Upper lobe of left lung (tissue), 6 donors: ENCODE measurements at regions not wholly inside any gene's neighbourhood (a gene's known extent, or its start where the extent isn't known, plus 50 kb on each side); places are given as distances from the start of the nearest gene placed in this dataset.
A peak's percentile ranks its signal among the peaks of the same experiment; 100 is the strongest.
"Not testable (repeated sequence)": the region's sequence is repeated elsewhere in the genome, so short reads cannot be mapped to it uniquely, and the experiment has no call there.

Experiments
- ATAC-seq, 2 donors: fragments of 200-7000 bp; cut with Tn5 transposase; one replicate each; pipeline ENCODE4 v1.9.1; 2022; ENCODE audit warnings: mild to moderate bottlenecking in 2 of 2, moderate library complexity in 2 of 2; ENCODE audit not compliant: low FRiP score in 2 of 2
- DNase-seq, 2 donors: peaks; one replicate each; pipeline ENCODE4 v3.0.0-alpha.2; 2019 to 2020
- H3K27ac ChIP-seq, 4 donors: fragments of 200-600 bp; sonication (generic); one replicate each; pipeline ENCODE4 v1.5.1; 2016 to 2019
- H3K27me3 ChIP-seq, 4 donors: fragments of 200-600 bp; sonication (generic); one replicate each; pipeline ENCODE4 v1.5.1; 2017 to 2019
- H3K36me3 ChIP-seq, 4 donors: fragments of 200-600 bp; sonication (generic); one replicate each; pipeline ENCODE4 v1.5.1; 2016 to 2019
- H3K4me1 ChIP-seq, 4 donors: fragments of 200-600 bp; sonication (generic); one replicate each; pipeline ENCODE4 v1.5.1; 2018 to 2019
- H3K4me3 ChIP-seq, 4 donors: fragments of 200-600 bp; sonication (generic); one replicate each; pipeline ENCODE4 v1.5.1; 2017 to 2019; ENCODE audit warnings: mild to moderate bottlenecking in 2 of 4, moderate library complexity in 1 of 4
- H3K9me3 ChIP-seq, 4 donors: fragments of 200-600 bp; sonication (generic); one replicate each; pipeline ENCODE4 v1.5.1; 2018 to 2019
- EP300 ChIP-seq, 4 donors: sonication (generic); formaldehyde crosslinking; IDR thresholded peaks; one replicate each; pipeline ENCODE4 v1.5.1; 2017; ENCODE audit warnings: antibody characterized with exemption in 4 of 4, control low read depth in 2 of 4
- POLR2A ChIP-seq, 4 donors: fragments of 450-650 bp; IDR thresholded peaks; one replicate each; pipeline ENCODE4 v1.5.1; 2016 to 2017; ENCODE audit warnings: antibody characterized with exemption in 4 of 4, mild to moderate bottlenecking in 2 of 4
- POLR2AphosphoS5 ChIP-seq, 2 donors: sonication (generic); formaldehyde crosslinking; IDR thresholded peaks; one replicate each; pipeline ENCODE4 v1.5.1; 2017; ENCODE audit warnings: antibody characterized with exemption in 2 of 2
- WGBS, 2 donors: methylation state at CpG; one replicate each; pipeline ENCODE4 v1.1.5; 2017 to 2018; 5-methylcytosine and 5-hydroxymethylcytosine counted together
- TF ChIP-seq, protein P1 (sequence below), 6 experiments: fragments of 450-650 bp in 4 of 6; fragments of 200-600 bp in 2 of 6; sonication (generic) in 2 of 6; IDR thresholded peaks; one replicate each; pipeline ENCODE4 v1.5.1; 2016 to 2019; ENCODE audit warnings: antibody characterized with exemption in 6 of 6
- donor health status: DM: no; HTN: no; CAD: no; lungs with moderate emphysema.
- donor health status: DM: no; HTN: yes; CAD: no; lungs with severe emphysema.

DNA sequence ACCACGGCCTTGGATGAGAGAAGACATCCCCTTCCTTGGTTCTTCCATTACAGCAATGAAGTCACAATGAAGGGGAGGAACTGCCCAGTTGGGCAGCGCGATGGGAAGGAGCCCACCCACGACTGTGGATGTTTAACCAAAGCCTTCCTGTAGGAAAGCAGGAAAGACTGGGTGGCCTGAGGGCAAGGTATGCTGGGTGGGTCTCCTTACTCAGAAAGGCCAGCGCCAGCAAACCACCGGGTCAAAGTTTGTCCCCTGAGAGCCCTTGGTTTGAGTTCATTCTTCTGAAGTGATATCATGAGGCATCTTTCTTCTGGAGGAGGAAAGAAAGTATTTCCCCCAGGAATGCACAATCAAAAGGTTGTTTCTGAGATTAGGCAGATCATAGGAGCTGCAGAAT, 105.2 kb downstream of the C16orf95 start:
- no peak for TF ChIP-seq POLR2AphosphoS5 (IDR thresholded peaks at IDR 0.05)
- Histone ChIP-seq H3K27ac (no peak overlapping the region), H3K27me3 (no peaks in the 10 kb centered on the region), H3K4me1 (no peaks in the 10 kb centered on the region), H3K9me3 (no peaks in the 10 kb centered on the region), H3K4me3 (no peak overlapping the region), H3K36me3 (no peaks in the 10 kb centered on the region)
- WGBS, 2 donors: 68 to 86% methylated on average over 6 of the region's 6 CpGs
- DNase-seq: no peak
- ATAC-seq: no peak

- 89 to 94% methylated on average over 6 of the region's 6 CpGs for WGBS, 2 donors
- H3K9me3 ChIP-seq: no peaks in the 10 kb centered on the region
- TF ChIP-seq, protein P1, sequence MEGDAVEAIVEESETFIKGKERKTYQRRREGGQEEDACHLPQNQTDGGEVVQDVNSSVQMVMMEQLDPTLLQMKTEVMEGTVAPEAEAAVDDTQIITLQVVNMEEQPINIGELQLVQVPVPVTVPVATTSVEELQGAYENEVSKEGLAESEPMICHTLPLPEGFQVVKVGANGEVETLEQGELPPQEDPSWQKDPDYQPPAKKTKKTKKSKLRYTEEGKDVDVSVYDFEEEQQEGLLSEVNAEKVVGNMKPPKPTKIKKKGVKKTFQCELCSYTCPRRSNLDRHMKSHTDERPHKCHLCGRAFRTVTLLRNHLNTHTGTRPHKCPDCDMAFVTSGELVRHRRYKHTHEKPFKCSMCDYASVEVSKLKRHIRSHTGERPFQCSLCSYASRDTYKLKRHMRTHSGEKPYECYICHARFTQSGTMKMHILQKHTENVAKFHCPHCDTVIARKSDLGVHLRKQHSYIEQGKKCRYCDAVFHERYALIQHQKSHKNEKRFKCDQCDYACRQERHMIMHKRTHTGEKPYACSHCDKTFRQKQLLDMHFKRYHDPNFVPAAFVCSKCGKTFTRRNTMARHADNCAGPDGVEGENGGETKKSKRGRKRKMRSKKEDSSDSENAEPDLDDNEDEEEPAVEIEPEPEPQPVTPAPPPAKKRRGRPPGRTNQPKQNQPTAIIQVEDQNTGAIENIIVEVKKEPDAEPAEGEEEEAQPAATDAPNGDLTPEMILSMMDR (IDR thresholded peaks at IDR 0.05): no peak
- TF ChIP-seq POLR2A (IDR thresholded peaks at IDR 0.05): no peak
- TF ChIP-seq EP300 (IDR thresholded peaks at IDR 0.05): no peak
- TF ChIP-seq POLR2AphosphoS5 (IDR thresholded peaks at IDR 0.05): no peak
- H3K36me3 ChIP-seq: no peaks in the 10 kb centered on the region
- ATAC-seq (no peak), DNase-seq (no peak)
- no peak overlapping the region for H3K4me3 ChIP-seq
- H3K4me1 ChIP-seq: no peaks in the 10 kb centered on the region
- H3K27me3 ChIP-seq: no peaks in the 10 kb centered on the region
- no peak overlapping the region for H3K27ac ChIP-seq
Measured at GRCh38 chr16:87213536-87213935, 103.7 kb downstream of the C16orf95 start.

GRCh38 chr16:87216148-87216840, 100.9 kb downstream of the C16orf95 start:
- Histone ChIP-seq H3K27me3 (no peaks in the 10 kb centered on the region), H3K27ac (peak overlapping the region in 1 of 4 donors; percentile 10), H3K9me3 (no peaks in the 10 kb centered on the region), H3K36me3 (no peaks in the 10 kb centered on the region), H3K4me1 (no peaks in the 10 kb centered on the region), H3K4me3 (peak overlapping the region in 3 of 4 donors; percentile 19 to 34 (median 22))
- ATAC-seq: peak in 1 of 2 donors; percentile 43
- 61 to 72% methylated on average over 20 to 35 of the region's 35 CpGs for WGBS, 2 donors
- DNase-seq: no peak
- TF ChIP-seq, protein P1 (IDR thresholded peaks at IDR 0.05): no peak
- TF ChIP-seq POLR2AphosphoS5 (IDR thresholded peaks at IDR 0.05) (no peak), EP300 (IDR thresholded peaks at IDR 0.05) (no peak), POLR2A (IDR thresholded peaks at IDR 0.05) (no peak)

DNA sequence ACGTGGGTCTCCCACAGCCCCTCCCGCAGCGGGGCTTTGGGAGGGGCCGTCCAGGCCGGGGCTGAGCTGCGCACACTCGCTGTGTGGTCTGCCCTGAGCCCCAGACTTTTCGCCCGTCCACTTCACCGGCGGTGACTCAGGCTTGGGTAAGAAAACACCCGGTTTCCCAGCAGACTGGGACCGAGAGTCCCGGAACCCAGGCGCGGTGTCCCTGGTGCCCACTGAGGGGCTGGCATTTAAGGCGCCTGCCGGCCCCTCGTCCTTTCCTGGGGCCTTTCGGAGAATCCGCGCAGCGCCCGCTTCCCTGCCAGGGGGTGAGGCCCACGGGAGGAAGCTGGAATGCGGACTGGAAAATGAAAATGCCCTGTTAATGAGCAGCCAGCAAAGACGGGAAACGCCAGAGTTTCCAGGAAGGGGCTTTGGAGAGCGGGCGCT, 100.3 kb downstream of the C16orf95 start:
- H3K9me3 ChIP-seq: no peaks in the 10 kb centered on the region
- peak overlapping the region in 1 of 4 donors; percentile 10 for H3K27ac ChIP-seq
- H3K4me3 ChIP-seq: peak overlapping the region in 3 of 4 donors; percentile 19 to 34 (median 22)
- H3K27me3 ChIP-seq: no peaks in the 10 kb centered on the region
- DNase-seq (peak; percentile 46 to 84), ATAC-seq (peak; percentile 69 to 74)
- no peaks in the 10 kb centered on the region for H3K4me1 ChIP-seq
- no peak for TF ChIP-seq EP300 (IDR thresholded peaks at IDR 0.05)
- no peak for TF ChIP-seq POLR2A (IDR thresholded peaks at IDR 0.05)
- WGBS, 2 donors: 67 to 88% methylated on average over 25 to 30 of the region's 30 CpGs
- no peaks in the 10 kb centered on the region for H3K36me3 ChIP-seq

- ATAC-seq, H3K36me3 ChIP-seq, H3K27me3 ChIP-seq, H3K9me3 ChIP-seq, H3K4me3 ChIP-seq, H3K27ac ChIP-seq, H3K4me1 ChIP-seq: not testable (repeated sequence)
- 100% methylated on average over 1 of the region's 22 CpGs; no CpG with 5 or more reads in 1 of the 2 donors for WGBS, 2 donors
- peak in 1 of 2 donors; percentile 56 for DNase-seq
Measured at GRCh38 chr16:87217802-87218201, 99.4 kb downstream of the C16orf95 start.

GRCh38 chr16:87218281-87219055, 98.7 kb downstream of the C16orf95 start:
- H3K4me1 ChIP-seq: no peaks in the 10 kb centered on the region
- 77 to 79% methylated on average over 10 to 15 of the region's 36 CpGs for WGBS, 2 donors
- TF ChIP-seq POLR2A (IDR thresholded peaks at IDR 0.05) (no peak), EP300 (IDR thresholded peaks at IDR 0.05) (no peak), POLR2AphosphoS5 (IDR thresholded peaks at IDR 0.05) (no peak)
- TF ChIP-seq, protein P1 (IDR thresholded peaks at IDR 0.05): no peak

More at GRCh38 chr16:87218281-87219055, 98.7 kb downstream of the C16orf95 start:
- Histone ChIP-seq H3K4me3 (no peak overlapping the region), H3K27me3 (no peaks in the 10 kb centered on the region), H3K27ac (no peak overlapping the region), H3K36me3 (no peaks in the 10 kb centered on the region), H3K9me3 (no peaks in the 10 kb centered on the region)
- peak in 1 of 2 donors; percentile 46 for DNase-seq
- no peak for ATAC-seq
